GM21576 (cell line): ENCODE measurements at regions not wholly inside any gene's neighbourhood (a gene's known extent, or its start where the extent isn't known, plus 50 kb on each side); places are given as distances from the start of the nearest gene placed in this dataset.

Source experiments
- ATAC-seq: cut with Tn5 transposase; IDR thresholded peaks from one replicate; pipeline ENCODE4 v1.9.1; 2021; ENCODE audit warnings: mild to moderate bottlenecking, moderate library complexity; ENCODE audit not compliant: unreplicated experiment

DNA sequence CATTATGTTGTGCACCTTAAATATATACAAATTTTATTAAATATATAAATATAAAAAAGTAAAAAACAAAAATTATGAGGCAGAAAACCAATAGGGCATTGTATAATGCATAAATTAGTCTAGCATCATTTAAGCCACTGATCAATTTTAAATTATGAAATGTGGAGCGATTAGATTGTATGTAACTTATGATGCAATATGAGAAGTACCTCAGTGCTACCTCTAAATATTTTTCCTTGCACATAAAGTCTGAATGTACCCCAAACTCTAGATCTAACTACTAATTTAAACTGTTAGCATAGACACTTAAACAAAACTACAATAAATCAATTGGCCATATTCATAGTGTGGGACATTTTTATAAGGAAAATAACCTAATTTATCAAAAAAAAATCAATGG is 1178.5 kb upstream of the MIR17HG start:
- ATAC-seq: no peak

DNA sequence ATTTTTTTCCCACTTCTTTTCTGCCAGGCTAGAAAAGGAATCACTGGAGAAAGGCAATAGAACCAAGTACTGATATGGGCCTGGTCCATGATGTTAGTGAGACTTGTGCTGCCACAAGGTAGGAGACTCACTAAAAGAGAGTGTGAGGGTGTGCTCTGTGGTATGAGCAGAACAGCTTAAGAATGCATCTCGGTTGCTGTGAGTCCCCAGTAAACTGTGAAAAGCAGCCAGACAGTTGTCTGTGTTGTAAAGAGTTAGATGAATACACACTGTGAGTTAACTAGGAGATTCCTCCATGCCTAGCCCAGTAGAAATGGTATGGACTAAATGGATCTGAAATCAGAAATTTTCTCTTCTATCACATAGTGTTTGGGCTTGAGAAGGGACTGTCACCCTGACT is 1177.3 kb upstream of the MIR17HG start:
- no peak for ATAC-seq

DNA sequence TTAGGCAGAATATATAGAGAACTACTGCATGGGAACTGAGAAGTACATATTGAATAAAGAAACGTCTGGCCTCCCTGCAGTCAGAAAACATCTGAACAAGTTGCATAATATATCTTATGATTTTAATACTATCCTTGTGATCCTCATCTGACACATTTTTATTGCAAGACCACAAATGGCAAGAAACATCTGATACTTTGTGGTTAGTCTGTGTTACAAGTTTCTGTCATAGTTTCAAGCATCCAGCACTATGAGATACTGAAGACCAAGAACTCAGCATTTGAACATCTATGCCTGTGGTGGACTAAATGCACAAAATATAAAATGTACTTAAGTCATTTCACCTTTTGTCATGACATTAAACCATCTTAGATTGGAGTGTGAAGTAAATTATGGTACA is 1175.8 kb upstream of the MIR17HG start:
- ATAC-seq: no peak

DNA sequence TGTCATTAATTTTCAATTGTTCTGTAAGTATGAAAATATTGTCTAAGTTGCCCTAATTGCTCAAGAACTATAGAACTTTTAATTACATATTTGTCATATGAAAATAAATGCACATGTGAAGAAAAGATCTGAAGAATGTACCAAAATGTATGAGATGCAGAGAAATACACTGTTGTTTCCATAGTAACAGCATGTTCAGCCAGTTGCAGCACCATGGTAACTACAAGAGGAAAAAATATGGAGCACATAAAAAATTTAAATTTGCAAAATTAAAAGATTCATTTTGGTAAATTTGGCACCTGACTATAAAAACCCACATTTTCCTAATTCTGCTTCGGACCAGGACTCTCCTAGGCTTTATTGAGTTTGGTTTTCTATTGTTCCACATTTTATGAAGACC is 1170.0 kb upstream of the MIR17HG start:
- no peak for ATAC-seq

DNA sequence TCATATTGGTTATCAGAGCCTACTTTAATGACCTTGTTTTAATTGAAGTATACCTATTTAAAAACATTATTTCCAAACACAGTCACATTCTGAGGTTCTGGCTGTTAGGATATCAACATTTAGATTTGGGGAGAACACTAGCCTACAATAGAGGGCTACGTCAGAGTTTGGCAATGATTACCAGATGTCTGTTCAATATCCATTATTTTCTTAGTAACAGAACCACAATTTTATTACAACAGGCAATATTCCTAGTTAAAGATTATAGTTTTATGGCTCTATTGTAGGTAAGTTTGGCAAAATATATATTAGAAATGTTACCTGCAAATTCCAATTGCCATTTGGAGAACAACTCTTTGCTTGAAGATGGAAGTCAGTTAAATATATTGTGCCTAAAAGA is 1163.1 kb upstream of the MIR17HG start:
- ATAC-seq: no peak

DNA sequence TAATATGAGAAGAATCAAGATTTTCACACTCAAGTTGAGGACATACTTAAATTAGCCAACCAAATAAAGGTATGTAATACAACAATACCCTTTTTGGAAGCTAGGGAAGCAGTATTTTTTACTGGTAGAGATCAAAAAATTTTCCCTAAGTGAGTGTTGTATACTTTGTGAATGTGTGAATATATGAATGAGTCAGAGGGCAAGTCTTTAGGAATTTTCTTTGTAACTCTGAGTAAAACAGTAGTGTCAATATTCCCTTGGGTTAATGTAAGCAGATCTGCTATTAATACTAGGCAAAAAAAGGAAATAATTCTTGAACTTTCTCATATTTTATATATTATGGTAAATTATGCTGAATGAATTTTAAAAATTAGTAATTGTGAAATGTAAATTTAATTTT is 1161.8 kb upstream of the MIR17HG start:
- no peak for ATAC-seq

DNA sequence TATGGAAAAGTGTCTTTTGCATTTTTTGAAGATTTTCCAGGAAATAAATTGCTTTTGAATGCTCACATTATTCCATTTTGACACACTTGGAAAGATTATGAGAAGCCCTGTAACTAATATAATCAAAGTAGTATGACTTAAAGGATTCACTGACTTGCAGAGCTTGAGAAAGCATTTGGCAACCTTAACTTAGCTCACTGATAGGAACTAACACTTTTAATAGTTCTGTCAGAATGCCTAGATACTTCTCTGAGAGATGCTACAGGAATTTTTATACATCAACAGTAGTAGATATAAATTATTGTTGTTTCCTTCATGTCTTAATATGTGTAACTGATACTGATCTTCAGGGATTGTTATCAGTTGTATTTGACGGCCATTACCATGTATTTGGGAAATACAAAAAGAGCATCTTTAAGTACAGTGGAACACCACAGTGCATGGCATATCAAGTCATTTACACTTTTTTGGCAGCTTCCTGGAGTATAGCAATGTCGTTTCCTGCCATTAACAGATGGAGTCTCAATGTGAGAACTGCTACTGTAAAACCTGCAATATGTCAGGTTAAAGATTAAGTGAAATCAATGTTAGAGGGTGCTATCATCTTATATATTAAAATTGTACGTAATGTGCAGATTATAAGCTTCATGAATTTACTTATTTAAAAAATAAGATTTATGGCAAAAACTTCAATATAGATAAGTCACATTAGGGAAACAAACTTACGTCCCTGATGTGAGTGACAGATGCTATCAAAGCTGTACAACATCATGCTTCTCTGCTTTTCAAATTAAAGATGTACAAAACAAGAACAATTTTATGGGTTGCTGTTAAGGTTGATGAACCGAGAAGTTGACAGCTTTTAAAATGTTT is 1159.8 kb upstream of the MIR17HG start:
- ATAC-seq: no peak

DNA sequence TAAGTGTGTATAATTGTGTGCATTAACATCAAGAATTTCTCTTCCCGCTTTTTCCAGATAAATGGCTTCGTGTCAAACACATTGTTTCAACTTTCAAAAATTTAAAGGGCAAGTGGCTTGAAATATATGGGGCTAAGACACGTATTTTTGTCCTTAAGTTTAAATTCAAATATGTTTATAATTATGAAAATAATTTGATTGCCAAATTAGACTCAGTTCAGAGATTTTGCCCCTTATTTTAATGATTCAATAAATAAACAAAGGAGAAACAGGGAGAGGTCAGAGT is 1159.2 kb upstream of the MIR17HG start:
- no peak for ATAC-seq

DNA sequence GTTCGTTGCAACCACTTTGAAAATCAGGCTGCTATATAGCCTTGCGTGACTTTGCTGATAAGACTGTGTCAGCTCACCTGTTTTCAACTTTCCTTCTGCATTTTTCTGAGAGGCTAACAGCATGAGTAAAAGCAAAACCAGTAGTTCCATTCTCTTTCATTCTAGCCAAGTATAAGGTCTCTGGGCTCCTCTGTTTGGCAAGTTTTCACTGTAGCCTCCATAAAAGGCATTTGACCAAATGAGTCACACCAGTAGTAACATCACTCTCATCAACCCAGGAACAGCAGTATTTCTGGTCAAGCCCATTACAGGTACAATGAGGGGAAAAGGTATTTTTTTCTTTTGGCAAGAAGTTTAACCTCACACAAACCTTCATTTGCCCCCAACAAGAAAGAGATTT is 1149.8 kb upstream of the MIR17HG start:
- ATAC-seq: no peak

DNA sequence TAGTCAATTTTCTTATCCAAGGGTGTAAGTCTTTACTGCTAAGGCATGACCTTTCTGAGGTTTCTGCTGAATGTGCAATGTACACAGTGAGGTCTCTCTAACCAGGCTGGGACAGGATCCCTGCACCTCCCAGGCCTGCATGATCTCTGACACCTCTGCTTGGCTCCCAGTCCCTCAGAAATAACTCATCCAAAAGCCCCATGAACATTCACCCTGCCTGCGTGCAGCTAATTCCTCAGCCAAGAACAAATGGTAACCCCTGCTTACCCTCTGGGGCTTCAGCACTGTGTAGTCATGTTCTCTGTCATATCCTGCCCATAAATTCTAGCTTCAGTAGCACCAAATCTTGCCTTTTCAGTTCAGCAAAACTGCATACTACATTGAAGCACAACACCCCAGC is 1146.3 kb upstream of the MIR17HG start:
- no peak for ATAC-seq

DNA sequence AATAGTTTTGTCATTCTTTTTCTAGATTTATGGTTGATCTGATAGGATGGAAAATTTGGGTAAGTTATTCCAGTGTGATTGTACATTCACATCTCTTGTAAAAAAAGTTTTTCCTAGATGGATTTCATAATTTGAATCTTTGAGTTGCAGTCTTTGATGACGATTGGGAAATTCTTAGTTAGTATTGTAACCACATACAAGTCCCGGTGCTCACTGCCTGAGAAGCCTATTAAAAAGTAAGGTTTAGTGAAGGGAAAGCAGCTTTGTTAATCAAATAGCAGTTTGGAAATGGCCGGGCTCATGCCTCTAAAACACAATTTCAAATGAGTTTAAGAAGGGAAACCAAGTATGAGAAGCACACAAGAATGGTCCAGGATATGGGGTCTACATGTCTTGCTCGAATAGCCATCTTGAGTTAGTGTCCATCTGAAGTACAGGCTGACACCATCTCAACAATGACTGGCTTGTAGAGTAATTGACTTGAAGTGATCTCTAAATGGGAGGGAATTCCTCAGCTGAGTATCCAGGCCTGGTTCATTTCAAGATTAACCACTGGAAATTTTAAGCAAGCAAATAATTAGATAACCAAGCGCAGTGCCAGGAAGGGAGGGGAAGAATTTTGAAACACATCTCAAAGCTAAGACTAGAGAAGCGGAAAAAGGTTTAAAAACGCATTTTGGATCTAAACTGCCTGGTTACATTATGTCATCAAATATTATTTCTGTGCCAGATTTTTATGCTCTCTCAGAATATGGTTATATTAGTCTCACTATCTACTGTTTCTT is 1145.6 kb upstream of the MIR17HG start:
- ATAC-seq: no peak

DNA sequence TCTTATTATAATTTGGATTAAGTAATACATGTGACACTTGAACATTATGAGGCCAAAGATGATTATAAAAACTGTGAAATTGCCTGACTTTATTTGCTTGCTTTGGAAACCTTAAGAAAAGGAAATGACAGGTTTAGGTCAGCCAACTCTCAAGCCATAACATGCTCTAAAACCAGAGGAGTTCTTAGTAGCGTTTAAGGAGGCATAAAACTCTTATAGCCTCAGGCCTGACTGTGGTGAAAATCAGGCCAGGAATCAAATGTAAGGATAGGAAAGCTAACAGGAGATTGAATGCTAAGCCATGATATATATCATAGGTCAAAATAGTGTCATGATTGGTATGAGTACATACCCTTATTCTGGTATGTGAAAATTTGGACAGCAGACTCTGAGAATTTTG is 1142.4 kb upstream of the MIR17HG start:
- ATAC-seq: no peak

DNA sequence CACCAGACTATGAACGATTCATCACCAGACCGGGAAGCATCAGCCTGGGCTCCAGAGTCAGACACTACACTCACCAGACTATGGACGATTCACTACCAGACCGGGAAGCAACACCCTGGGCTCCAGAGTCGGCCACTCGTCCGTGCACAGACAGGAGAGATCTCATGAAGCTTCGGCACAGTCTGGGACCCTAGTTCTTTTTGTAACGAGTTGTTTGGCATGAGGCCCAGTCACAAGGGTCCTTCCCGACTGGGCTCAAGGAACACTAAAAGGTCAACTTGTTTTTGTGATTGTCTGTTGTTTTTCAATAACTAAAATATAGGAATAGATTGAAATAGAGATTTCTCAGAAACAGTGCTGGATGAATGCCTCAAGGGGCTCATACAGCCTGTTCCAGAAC is 1141.6 kb upstream of the MIR17HG start:
- ATAC-seq: no peak

DNA sequence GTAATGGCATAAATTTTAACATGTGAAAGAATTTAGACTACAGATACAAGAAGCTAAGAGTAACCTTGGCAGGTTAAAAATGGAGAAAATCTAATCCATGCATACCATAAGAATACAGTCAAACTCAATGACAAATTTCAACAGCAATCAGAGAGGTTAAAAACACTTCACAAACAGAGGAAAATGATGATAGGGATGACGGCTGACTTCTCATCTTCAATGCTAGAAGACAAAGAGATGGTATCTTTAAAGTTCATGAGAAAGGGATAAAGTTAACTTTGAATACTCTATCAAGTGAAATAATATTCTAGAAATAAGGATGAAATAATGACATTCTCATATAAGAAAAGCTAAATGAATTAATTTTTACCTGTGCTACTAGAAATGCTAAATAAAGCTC is 1130.2 kb upstream of the MIR17HG start:
- ATAC-seq: no peak

DNA sequence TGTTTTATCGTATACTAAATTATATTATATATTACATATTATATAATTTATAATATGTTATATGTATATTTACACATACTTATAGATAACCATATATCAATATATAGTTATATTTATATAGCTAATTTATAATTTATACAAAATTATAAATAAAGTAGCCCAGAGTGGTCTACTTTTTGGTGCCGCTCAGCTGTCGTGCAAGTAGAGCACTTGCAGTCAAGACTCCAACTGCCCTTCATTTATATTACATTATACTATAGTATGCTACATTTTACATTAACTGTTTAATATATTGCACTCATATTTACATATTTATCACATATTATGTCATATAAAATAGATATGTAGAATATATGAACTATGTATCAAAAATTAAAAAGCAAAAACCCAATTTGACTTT is 1124.7 kb upstream of the MIR17HG start:
- ATAC-seq: no peak

DNA sequence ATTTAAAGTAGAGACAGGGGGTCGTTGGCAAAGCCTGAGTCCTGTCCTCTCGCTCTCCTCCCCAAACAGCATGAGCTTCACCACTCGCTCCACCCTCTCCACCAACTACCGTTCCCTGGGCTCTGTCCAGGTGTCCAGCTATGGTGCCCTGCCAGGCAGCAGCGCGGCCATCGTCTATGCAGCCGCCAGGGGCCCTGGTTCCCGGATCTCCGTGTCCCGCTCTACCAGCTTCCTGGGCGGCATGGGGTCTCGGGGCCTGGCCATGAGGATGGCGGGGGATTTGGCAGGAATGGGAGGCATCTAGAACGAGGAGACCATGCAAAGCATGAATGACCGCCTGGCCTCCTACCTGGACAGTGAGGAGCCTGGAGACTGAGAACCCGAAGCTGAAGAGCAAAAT is 1117.2 kb upstream of the MIR17HG start:
- ATAC-seq: no peak

DNA sequence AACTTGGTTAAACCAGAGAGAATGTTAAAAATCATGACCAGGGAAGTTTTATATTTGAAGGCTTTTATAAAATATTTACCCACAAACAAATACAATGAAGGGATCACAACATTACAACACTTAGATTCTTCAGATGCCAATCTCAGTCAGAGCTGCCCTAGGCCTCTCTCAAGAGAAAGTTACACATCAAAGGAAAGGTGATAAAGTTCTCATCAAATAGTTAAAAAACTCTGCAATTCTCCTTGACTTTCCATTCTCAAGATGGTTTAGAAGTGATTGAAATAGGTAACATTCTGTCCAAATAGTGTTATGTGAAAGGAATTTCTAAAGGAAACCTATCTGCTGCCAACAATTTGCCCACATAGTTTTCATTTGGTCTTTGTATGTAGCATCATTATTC is 1115.2 kb upstream of the MIR17HG start:
- no peak for ATAC-seq

DNA sequence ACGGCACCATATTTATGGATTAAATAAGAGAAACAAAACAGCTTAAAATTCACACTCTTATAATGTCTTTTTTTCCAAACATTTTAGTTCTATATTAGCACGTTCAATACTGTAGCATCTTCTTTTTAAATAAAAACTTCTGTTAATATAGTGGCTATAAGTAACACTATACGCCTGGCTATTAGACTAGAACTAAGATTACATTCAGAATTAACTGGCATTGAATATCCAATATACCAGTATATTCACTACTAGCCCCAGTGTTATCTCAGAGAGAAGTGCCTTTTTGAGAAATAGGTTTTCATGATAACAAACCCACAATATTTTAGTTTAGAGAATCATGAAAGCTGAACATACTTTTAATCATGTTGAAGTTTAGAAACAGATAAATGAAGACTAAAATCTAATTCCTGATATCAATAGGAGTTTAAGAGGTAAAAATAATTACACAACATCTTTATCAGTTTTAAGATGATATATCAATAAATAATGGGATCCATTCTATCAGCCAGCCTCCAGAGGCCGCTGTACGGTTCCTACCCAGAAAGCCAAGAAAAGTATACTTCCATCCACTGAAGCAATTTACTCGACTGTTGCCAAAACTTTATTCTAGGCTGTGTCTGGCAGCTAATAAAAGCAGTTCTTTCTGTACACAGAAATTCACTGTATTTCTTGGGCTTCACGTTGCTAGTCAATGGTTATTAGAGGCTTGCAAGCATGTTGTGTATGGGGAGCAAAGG is 1113.4 kb upstream of the MIR17HG start:
- no peak for ATAC-seq

DNA sequence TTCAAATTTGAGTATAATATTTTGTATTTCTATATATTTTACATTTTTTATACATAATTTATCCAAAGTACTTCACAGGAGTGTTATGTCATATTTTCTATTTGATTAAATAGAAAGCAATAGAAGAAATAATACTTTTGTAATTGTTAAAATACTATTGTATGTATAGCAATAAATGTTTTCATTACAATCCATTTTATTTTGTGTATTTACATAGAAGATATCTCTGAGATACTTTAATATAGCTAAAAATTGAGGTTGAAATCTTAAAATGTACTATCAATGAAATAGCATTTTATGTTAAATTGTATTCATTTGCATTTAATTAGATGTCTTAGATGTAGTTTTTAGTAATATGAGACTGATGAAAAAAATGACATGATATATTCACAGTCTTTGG is 1109.6 kb upstream of the MIR17HG start:
- ATAC-seq: no peak

DNA sequence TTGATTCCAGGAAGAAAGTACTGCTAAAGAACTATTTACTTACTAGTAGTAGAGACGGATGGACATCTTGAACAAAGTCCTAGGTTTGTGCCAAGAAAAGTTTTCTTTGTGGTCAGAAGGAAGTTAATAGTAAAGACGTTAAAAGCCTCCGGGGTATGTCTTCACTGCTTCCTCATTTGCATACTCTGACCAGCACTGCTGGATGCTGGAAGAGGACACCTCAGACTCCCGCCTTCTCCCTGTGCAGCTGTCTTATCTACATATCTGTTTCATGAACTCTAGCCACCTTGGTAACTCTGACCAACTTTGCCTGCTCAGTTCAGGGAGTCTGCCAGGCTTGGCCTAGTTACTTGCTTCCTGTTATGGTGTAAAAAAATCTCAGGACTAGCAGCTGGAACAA is 1109.1 kb upstream of the MIR17HG start:
- no peak for ATAC-seq

DNA sequence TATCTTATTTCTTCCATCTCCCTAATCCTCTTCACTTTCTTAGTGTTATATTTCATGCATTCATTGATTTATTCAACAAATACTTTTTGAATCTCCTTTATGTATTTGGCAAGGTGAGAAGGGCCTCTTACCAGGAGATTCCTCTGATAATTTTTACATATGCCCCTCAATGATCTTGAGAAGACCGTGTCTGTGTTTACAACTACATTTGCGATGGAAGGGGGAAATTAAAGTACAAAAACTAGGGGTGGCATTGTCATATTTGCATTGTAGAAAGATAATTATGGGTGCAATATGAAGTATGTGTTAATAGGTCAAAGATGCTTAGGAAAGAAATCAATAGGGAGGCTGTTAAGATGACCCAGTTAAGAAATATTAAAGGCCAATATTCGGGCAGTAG is 1108.4 kb upstream of the MIR17HG start:
- ATAC-seq: no peak

DNA sequence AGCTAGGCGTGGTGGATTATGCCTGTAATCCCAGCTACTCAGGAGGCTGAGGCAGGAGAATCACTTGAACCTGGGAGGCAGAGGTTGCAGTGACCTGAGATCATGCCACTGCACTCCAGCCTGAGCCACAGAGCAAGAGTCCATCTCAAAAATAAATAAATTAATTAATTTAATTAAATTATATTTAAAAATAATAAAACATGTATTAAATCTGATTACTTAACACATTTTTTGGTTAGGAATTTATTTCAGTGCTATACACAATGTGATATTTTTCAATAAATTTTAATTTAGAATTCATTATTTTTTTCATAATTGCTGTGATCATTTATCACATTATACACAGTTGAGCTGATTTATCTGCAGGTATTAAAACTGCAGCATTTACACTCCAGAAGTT is 1101.5 kb upstream of the MIR17HG start:
- no peak for ATAC-seq
